DOHH2 (cell line): ENCODE measurements at regions not wholly inside any gene's neighbourhood (a gene's known extent, or its start where the extent isn't known, plus 50 kb on each side); places are given as distances from the start of the nearest gene placed in this dataset.

Source experiments
- CTCF ChIP-seq: fragments of 200-600 bp; sonication (generic); IDR thresholded peaks from one replicate; pipeline ENCODE4 v1.5.1; 2014; ENCODE audit warnings: antibody characterized with exemption, mild to moderate bottlenecking, low read depth, low read length; ENCODE audit not compliant: poor library complexity, severe bottlenecking
- EZH2phosphoT487 ChIP-seq: fragments of 200-600 bp; sonication (generic); IDR thresholded peaks from 2 replicates; pipeline ENCODE4 v1.6.1; 2017; ENCODE audit warnings: borderline replicate concordance, mild to moderate bottlenecking, antibody characterized with exemption, low read length, moderate library complexity, mixed read lengths

- TF ChIP-seq CTCF = no peak
- no peak for TF ChIP-seq EZH2phosphoT487
Observed at GRCh38 chr3:126266291-126266840, 86.0 kb upstream of the ALDH1L1 start.
